HCT116 (cell line): ENCODE measurements at regions not wholly inside any gene's neighbourhood (a gene's known extent, or its start where the extent isn't known, plus 50 kb on each side); places are given as distances from the start of the nearest gene placed in this dataset.
"Not testable (repeated sequence)": the region's sequence is repeated elsewhere in the genome, so short reads cannot be mapped to it uniquely, and the experiment has no call there.

Experiments used
- ATAC-seq: fragments of 200-7000 bp; cut with Tn5 transposase; 2 replicates; pipeline ENCODE4 v1.9.1; 2020; ENCODE audit warnings: mild to moderate bottlenecking, moderate library complexity
- BruUV-seq: library from RNA; stranded (reverse); fragments of 400-500 nt; replicated peaks from 2 replicates; lab custom pipeline; 2021; lab: Mats Ljungman, UMichigan
- CTCF ChIA-PET: fragments of 300-600 bp; sonication (Branson Sonifier 250); formaldehyde crosslinking; loops from one replicate; lab custom pipeline; 2021; ENCODE audit warnings: antibody characterized with exemption; lab: Charles Lee
- POLR2A ChIA-PET: fragments of 300-600, 350-600 bp; sonication (Branson Sonifier 250); formaldehyde crosslinking; loops from one replicate; lab custom pipeline; 2021; ENCODE audit warnings: antibody characterized with exemption; lab: Charles Lee
- RAD21 ChIA-PET, 2 experiments: fragments of 300-600 bp; sonication (Branson Sonifier 250); formaldehyde crosslinking; loops; one replicate each; lab custom pipeline; 2023; ENCODE audit warnings: low total read pairs in 2 of 2; ENCODE audit not compliant: uncharacterized antibody in 2 of 2, unreplicated experiment in 2 of 2, low non-redundant PET in 1 of 2; lab: Charles Lee
- DNase-seq: peaks from one replicate; pipeline ENCODE4 v3.0.0-alpha.2; 2010; ENCODE audit warnings: low read depth, low spot score
- H2AFZ ChIP-seq: fragments of 200-600 bp; shearing (Covaris generic), sonication (generic); 2 replicates; pipeline ENCODE4 v1.6.1; 2017; ENCODE audit warnings: low read depth, mixed run types, mixed read lengths, antibody characterized with exemption, low read length; ENCODE audit not compliant: poor library complexity, severe bottlenecking
- H3K27ac ChIP-seq: 2 replicates; pipeline ENCODE4 v1.5.1; 2012; ENCODE audit warnings: low read depth, low read length
- H3K27me3 ChIP-seq: fragments of 200-600 bp; sonication (generic); 2 replicates; pipeline ENCODE4 v1.6.1; 2016; ENCODE audit warnings: mixed run types, low read length, mixed read lengths; ENCODE audit not compliant: insufficient read depth
- H3K36me3 ChIP-seq, 2 experiments: fragments of 200-500 bp in 1 of 2; fragments of 200-600 bp in 1 of 2; sonication (Bioruptor generic) in 1 of 2; sonication (generic) in 1 of 2; 2 replicates each; pipeline versions ENCODE4 v1.5.1 to v1.6.1; 2014 to 2016; ENCODE audit warnings: low read length in 2 of 2, inconsistent platforms in 1 of 2, mixed read lengths in 1 of 2, mixed run types in 1 of 2; ENCODE audit not compliant: insufficient read depth in 2 of 2, control insufficient read depth in 1 of 2
- H3K4me1 ChIP-seq, 2 experiments: fragments of 200-600 bp in 1 of 2; sonication (generic) in 1 of 2; 2 replicates each; pipeline versions ENCODE4 v1.5.1 to v1.6.1; 2012 to 2017; ENCODE audit warnings: low read length in 2 of 2, inconsistent platforms in 1 of 2, mild to moderate bottlenecking in 1 of 2, mixed read lengths in 1 of 2, mixed run types in 1 of 2, moderate library complexity in 1 of 2; ENCODE audit not compliant: insufficient read depth in 2 of 2, control insufficient read depth in 1 of 2
- H3K4me2 ChIP-seq: fragments of 200-600 bp; sonication (generic); 2 replicates; pipeline ENCODE4 v1.6.1; 2017; ENCODE audit warnings: mixed run types, low read length, mixed read lengths
- H3K4me3 ChIP-seq, 2 experiments: fragments of 200-600 bp in 1 of 2; sonication (generic) in 1 of 2; replicated peaks in 1 of 2; 2 replicates each; pipeline ENCODE4 v1.5.1; 2011 to 2016; ENCODE audit warnings: low read length in 2 of 2, control low read depth in 1 of 2, low read depth in 1 of 2, mild to moderate bottlenecking in 1 of 2, mixed read lengths in 1 of 2, mixed run types in 1 of 2
- H3K79me2 ChIP-seq: fragments of 200-600 bp; sonication (generic); 2 replicates; pipeline ENCODE4 v1.6.1; 2017; ENCODE audit warnings: mild to moderate bottlenecking, mixed run types, low read length, moderate library complexity, mixed read lengths; ENCODE audit not compliant: insufficient read depth
- H3K9ac ChIP-seq: fragments of 200-600 bp; sonication (generic); 2 replicates; pipeline ENCODE4 v1.6.1; 2016; ENCODE audit warnings: low read length, mixed read lengths
- H3K9me2 ChIP-seq: fragments of 200-600 bp; sonication (generic), shearing (Covaris generic); 2 replicates; pipeline ENCODE4 v1.6.1; 2017; ENCODE audit warnings: mixed run types, mild to moderate bottlenecking, moderate library complexity; ENCODE audit not compliant: insufficient read depth
- H3K9me3 ChIP-seq, 2 experiments: fragments of 200-500 bp in 1 of 2; fragments of 200-600 bp in 1 of 2; sonication (Bioruptor generic) in 1 of 2; sonication (generic) in 1 of 2; 2 replicates each; pipeline ENCODE4 v1.6.1; 2014 to 2017; ENCODE audit warnings: low read length in 2 of 2, mixed read lengths in 2 of 2, inconsistent platforms in 1 of 2, low read depth in 1 of 2, mild to moderate bottlenecking in 1 of 2, mixed run types in 1 of 2, moderate library complexity in 1 of 2; ENCODE audit not compliant: control insufficient read depth in 1 of 2, insufficient read depth in 1 of 2
- H4K20me1 ChIP-seq: fragments of 200-600 bp; sonication (generic), shearing (Covaris generic); 2 replicates; pipeline ENCODE4 v1.6.1; 2017; ENCODE audit warnings: mixed run types, mild to moderate bottlenecking, moderate library complexity; ENCODE audit not compliant: insufficient read depth
- CBX3 ChIP-seq: IDR thresholded peaks from 2 replicates; pipeline ENCODE4 v1.6.1; 2012; ENCODE audit warnings: low read depth
- CEBPB ChIP-seq: IDR thresholded peaks from 2 replicates; pipeline ENCODE4 v1.6.1; 2012; ENCODE audit warnings: low read depth
- EGR1 ChIP-seq: IDR thresholded peaks from 2 replicates; pipeline ENCODE4 v1.6.1; 2012; ENCODE audit warnings: low read depth
- EZH2 ChIP-seq: fragments of 200-600 bp; sonication (generic); IDR thresholded peaks from 2 replicates; pipeline ENCODE4 v1.6.1; 2017; ENCODE audit warnings: antibody characterized with exemption, mixed run types
- FOSL1 ChIP-seq: IDR thresholded peaks from 2 replicates; pipeline ENCODE4 v1.6.1; 2012; ENCODE audit warnings: low read depth
- JUND ChIP-seq: IDR thresholded peaks from 2 replicates; pipeline ENCODE4 v1.6.1; 2012
- POLR2A ChIP-seq: IDR thresholded peaks from 2 replicates; pipeline ENCODE4 v1.7.0; 2011; ENCODE audit warnings: borderline replicate concordance; ENCODE audit not compliant: insufficient read depth, insufficient read length; ENCODE audit errors: extremely low read depth
- POLR2AphosphoS5 ChIP-seq: IDR thresholded peaks from 2 replicates; pipeline ENCODE4 v1.6.1; 2011; ENCODE audit warnings: mild to moderate bottlenecking, low read depth, low read length, moderate library complexity
- RAD21 ChIP-seq: IDR thresholded peaks from 2 replicates; pipeline ENCODE4 v1.6.1; 2012; ENCODE audit warnings: low read depth, mild to moderate bottlenecking
- SP1 ChIP-seq: IDR thresholded peaks from 2 replicates; pipeline ENCODE4 v1.6.1; 2012; ENCODE audit warnings: low read depth
- TCF7L2 ChIP-seq: IDR thresholded peaks from 2 replicates; pipeline ENCODE4 v1.7.0; 2011; ENCODE audit warnings: borderline replicate concordance, inconsistent platforms; ENCODE audit not compliant: insufficient read depth, insufficient read length; ENCODE audit errors: extremely low read depth
- YY1 ChIP-seq: IDR thresholded peaks from 2 replicates; pipeline ENCODE4 v1.6.1; 2011; ENCODE audit warnings: low read length, low read depth, moderate library complexity, mild to moderate bottlenecking; ENCODE audit not compliant: insufficient replicate concordance; ENCODE audit errors: extremely low read depth
- ZFX ChIP-seq: fragments of 450-650 bp; IDR thresholded peaks from 2 replicates; pipeline ENCODE4 v1.6.1; 2017
- intact Hi-C: fragments of 100-400 bp; cut with micrococcal nuclease; formaldehyde crosslinking; loops from 2 replicates; pipeline ENCODE4 v1.10.0; 2022
- TF ChIP-seq, protein P1 (sequence below): IDR thresholded peaks from 2 replicates; pipeline ENCODE4 v1.6.1; 2012
- TF ChIP-seq, protein P2 (sequence below): IDR thresholded peaks from 2 replicates; pipeline ENCODE4 v1.6.1; 2011; ENCODE audit warnings: mild to moderate bottlenecking, low read length, moderate library complexity; ENCODE audit not compliant: insufficient replicate concordance; ENCODE audit errors: extremely low read depth
- TF ChIP-seq, protein P3 (sequence below): IDR thresholded peaks from 2 replicates; pipeline ENCODE4 v1.6.1; 2012
- TF ChIP-seq, protein P4 (sequence below): IDR thresholded peaks from 2 replicates; pipeline ENCODE4 v1.6.1; 2012; ENCODE audit warnings: low read depth

DNA sequence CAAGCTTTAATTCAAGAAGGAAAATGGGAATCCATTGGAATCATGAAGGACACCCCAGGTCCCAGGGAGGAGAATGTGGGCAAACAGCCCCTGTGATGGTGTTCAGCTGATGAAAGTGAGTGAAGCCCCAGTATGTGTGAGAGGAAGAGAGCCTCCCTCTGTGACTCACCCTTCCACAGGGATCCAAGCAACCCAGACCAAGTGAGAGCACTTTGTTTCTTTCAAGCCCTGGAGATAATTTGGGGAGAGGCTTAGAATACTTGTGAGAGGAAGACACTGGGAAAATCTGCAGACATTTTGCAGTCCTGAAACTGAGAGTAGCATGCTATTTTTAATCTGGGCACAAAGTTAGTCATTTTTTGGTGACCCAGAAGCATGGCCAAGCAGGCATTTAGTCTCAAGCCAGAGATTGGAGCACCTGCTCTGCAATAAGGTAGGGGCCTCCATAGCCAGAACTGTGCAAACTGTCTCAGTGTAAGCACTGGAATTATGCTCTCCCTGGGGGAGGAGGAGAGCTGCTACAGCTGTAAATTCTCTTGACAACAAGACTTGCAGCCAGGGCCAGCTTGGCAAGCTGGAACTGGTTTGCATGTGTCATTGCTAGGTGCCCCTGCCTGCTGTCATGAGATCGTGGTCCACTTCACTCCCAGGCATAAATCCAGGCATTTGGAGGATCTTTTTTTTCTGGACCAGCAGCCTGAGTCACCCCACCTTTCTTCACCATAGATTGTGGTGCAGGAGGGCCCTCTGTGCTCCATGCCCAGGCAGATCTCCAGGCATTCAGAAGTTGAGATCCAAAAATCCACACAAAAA is 537.8 kb upstream of the DPPA4 start:
- no peaks in the 10 kb centered on the region for H3K9me3 ChIP-seq
- H3K27me3 ChIP-seq: no peaks in the 10 kb centered on the region
- BruUV-seq: no TSS peak
- H3K36me3 ChIP-seq: no peaks in the 10 kb centered on the region
- no peaks in the 10 kb centered on the region for H4K20me1 ChIP-seq
- no peak overlapping the region for H3K27ac ChIP-seq
- ATAC-seq: no peak
- no peak for DNase-seq
- no peak overlapping the region for H3K9ac ChIP-seq
- no peak for TF ChIP-seq JUND
- no peak for TF ChIP-seq CEBPB
- no peak for TF ChIP-seq FOSL1
- TF ChIP-seq, protein P1, sequence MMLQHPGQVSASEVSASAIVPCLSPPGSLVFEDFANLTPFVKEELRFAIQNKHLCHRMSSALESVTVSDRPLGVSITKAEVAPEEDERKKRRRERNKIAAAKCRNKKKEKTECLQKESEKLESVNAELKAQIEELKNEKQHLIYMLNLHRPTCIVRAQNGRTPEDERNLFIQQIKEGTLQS: no peak
- no peak for TF ChIP-seq POLR2AphosphoS5
- TF ChIP-seq TCF7L2: no peak
- TF ChIP-seq, protein P2, sequence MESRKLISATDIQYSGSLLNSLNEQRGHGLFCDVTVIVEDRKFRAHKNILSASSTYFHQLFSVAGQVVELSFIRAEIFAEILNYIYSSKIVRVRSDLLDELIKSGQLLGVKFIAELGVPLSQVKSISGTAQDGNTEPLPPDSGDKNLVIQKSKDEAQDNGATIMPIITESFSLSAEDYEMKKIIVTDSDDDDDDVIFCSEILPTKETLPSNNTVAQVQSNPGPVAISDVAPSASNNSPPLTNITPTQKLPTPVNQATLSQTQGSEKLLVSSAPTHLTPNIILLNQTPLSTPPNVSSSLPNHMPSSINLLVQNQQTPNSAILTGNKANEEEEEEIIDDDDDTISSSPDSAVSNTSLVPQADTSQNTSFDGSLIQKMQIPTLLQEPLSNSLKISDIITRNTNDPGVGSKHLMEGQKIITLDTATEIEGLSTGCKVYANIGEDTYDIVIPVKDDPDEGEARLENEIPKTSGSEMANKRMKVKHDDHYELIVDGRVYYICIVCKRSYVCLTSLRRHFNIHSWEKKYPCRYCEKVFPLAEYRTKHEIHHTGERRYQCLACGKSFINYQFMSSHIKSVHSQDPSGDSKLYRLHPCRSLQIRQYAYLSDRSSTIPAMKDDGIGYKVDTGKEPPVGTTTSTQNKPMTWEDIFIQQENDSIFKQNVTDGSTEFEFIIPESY: no peak
- no peak for TF ChIP-seq RAD21
- no peak for TF ChIP-seq YY1
- TF ChIP-seq SP1: no peak
- no peak for TF ChIP-seq EZH2
- TF ChIP-seq, protein P3, sequence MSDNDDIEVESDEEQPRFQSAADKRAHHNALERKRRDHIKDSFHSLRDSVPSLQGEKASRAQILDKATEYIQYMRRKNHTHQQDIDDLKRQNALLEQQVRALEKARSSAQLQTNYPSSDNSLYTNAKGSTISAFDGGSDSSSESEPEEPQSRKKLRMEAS: no peak
- no peak for TF ChIP-seq CBX3
- no peak for TF ChIP-seq POLR2A
- TF ChIP-seq, protein P4, sequence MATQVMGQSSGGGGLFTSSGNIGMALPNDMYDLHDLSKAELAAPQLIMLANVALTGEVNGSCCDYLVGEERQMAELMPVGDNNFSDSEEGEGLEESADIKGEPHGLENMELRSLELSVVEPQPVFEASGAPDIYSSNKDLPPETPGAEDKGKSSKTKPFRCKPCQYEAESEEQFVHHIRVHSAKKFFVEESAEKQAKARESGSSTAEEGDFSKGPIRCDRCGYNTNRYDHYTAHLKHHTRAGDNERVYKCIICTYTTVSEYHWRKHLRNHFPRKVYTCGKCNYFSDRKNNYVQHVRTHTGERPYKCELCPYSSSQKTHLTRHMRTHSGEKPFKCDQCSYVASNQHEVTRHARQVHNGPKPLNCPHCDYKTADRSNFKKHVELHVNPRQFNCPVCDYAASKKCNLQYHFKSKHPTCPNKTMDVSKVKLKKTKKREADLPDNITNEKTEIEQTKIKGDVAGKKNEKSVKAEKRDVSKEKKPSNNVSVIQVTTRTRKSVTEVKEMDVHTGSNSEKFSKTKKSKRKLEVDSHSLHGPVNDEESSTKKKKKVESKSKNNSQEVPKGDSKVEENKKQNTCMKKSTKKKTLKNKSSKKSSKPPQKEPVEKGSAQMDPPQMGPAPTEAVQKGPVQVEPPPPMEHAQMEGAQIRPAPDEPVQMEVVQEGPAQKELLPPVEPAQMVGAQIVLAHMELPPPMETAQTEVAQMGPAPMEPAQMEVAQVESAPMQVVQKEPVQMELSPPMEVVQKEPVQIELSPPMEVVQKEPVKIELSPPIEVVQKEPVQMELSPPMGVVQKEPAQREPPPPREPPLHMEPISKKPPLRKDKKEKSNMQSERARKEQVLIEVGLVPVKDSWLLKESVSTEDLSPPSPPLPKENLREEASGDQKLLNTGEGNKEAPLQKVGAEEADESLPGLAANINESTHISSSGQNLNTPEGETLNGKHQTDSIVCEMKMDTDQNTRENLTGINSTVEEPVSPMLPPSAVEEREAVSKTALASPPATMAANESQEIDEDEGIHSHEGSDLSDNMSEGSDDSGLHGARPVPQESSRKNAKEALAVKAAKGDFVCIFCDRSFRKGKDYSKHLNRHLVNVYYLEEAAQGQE: no peak
- TF ChIP-seq ZFX: no peak
- TF ChIP-seq EGR1: no peak
- ChIA-PET POLR2A (no interaction called here), CTCF (no interaction called here), RAD21 (no interaction called here)
- no peaks in the 10 kb centered on the region for H3K4me1 ChIP-seq
- H3K9me2 ChIP-seq: no peaks in the 10 kb centered on the region
- H3K4me3 ChIP-seq: no peak overlapping the region
- H2AFZ ChIP-seq: no peak overlapping the region
- intact Hi-C loops: no loop called here
- H3K4me2 ChIP-seq: no peak overlapping the region
- no peaks in the 10 kb centered on the region for H3K79me2 ChIP-seq

DNA sequence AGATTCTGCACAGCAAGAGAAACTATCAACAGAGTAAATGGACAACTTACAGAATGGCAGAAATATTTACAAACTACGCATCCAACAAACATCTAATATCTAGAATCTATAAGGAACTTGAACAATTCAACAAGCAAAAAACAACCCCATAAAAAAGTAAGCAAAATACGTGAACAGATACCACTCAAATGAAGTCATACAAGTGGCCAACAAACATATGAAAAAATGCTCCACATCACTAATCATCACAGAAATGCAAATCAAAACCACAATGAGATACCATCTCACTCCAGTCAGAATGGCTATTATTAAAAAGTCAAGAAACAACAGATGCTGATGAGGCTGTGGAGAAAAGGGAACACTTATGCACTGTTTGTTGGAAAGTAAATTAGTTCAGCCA is 540.3 kb upstream of the DPPA4 start:
- BruUV-seq, POLR2A ChIA-PET: not testable (repeated sequence)

More for the DNA sequence above, 540.3 kb upstream of the DPPA4 start:
- H3K4me2 ChIP-seq, ATAC-seq, H3K4me1 ChIP-seq, H3K4me3 ChIP-seq, H4K20me1 ChIP-seq, H3K79me2 ChIP-seq, H3K27ac ChIP-seq, CTCF ChIA-PET, DNase-seq, H3K9me3 ChIP-seq, intact Hi-C loops, H3K9ac ChIP-seq, RAD21 ChIA-PET, H2AFZ ChIP-seq, H3K9me2 ChIP-seq, H3K36me3 ChIP-seq, H3K27me3 ChIP-seq: not testable (repeated sequence)
